ENCODE measurements at regions not wholly inside any gene's neighbourhood (a gene's known extent, or its start where the extent isn't known, plus 50 kb on each side); places are given as distances from the start of the nearest gene placed in this dataset.

DNA sequence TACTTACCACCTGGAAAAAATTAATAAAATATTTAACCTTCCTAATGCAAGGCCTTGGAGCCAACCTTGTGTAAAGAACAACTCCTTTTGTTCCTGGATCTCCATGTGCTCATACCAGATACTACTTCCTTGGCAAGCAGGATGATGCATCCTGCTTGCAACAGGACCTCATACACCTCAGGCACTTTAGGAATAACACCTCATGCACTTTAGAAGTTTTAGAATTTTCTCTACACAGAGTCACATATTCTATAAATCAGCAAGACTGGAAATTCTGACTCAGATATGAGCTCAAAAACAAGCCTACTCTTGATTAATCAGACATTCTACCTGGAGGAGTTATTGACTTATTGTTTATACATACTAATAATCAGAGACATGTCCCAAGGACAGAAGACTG, 209.6 kb upstream of the CDH10 start:
- Mint-ChIP-seq H3K27me3 (ENCODE audit: unreplicated experiment) (no peaks in the 10 kb centered on the region), H3K36me3 (ENCODE audit: unreplicated experiment) (no peaks in the 10 kb centered on the region), H3K4me3 (ENCODE audit: unreplicated experiment) (no peak overlapping the region), H3K27ac (ENCODE audit: unreplicated experiment) (no peak overlapping the region), H3K4me1 (ENCODE audit: unreplicated experiment) (no peaks in the 10 kb centered on the region), H3K9me3 (ENCODE audit: unreplicated experiment) (peaks cover 7% of the 10 kb centered on the region)
- TF ChIP-seq CTCF (IDR thresholded peaks at IDR 0.05): no peak
- DNase-seq (ENCODE audit: extremely low spot score, unreplicated experiment): no peak

DNA sequence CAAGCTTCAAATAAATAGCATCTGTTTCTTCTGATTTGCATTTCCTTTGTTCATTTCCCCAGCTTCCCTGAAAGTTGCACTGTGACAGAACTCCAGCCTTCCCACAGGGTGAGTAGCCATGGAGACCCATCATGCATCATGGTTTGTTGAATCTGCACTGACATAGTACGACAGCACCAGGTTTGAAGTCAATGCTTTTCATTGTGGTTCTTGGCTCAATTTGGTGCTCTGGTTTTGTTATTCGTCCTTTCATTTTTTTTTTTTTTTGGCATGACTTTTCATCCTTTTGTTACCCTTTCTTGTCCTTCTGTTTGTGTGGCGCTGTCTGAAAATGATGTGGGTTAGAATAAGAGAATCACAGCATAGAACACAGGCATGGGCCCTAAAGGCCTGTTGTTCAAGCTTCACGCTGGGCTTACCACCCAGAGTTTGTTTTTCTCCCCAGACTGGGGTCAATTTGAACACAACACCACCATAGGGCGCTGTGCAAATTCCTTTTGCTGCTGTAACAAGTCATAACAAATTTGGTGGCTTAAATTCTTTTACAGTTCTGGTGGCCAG, 206.2 kb upstream of the CDH10 start:
- Mint-ChIP-seq H3K9me3 (ENCODE audit: unreplicated experiment) (peaks cover 22% of the 10 kb centered on the region), H3K4me3 (ENCODE audit: unreplicated experiment) (no peak overlapping the region), H3K4me1 (ENCODE audit: unreplicated experiment) (no peaks in the 10 kb centered on the region), H3K27ac (ENCODE audit: unreplicated experiment) (no peak overlapping the region), H3K27me3 (ENCODE audit: unreplicated experiment) (no peaks in the 10 kb centered on the region), H3K36me3 (ENCODE audit: unreplicated experiment) (no peaks in the 10 kb centered on the region)
- no peak for DNase-seq (ENCODE audit: extremely low spot score, unreplicated experiment)
- TF ChIP-seq CTCF (IDR thresholded peaks at IDR 0.05): no peak

- Mint-ChIP-seq H3K9me3 (ENCODE audit: unreplicated experiment) (peaks cover 18% of the 10 kb centered on the region), H3K27ac (ENCODE audit: unreplicated experiment) (no peak overlapping the region), H3K36me3 (ENCODE audit: unreplicated experiment) (no peaks in the 10 kb centered on the region), H3K27me3 (ENCODE audit: unreplicated experiment) (no peaks in the 10 kb centered on the region), H3K4me3 (ENCODE audit: unreplicated experiment) (no peak overlapping the region), H3K4me1 (ENCODE audit: unreplicated experiment) (no peaks in the 10 kb centered on the region)
- no peak for DNase-seq (ENCODE audit: extremely low spot score, unreplicated experiment)
- TF ChIP-seq CTCF (IDR thresholded peaks at IDR 0.05): no peak
These were observed 204.4 kb upstream of the CDH10 start for GRCh38 chr5:24849210-24849609.

- Mint-ChIP-seq H3K9me3 (ENCODE audit: unreplicated experiment) (peaks cover 24% of the 10 kb centered on the region), H3K4me1 (ENCODE audit: unreplicated experiment) (no peaks in the 10 kb centered on the region), H3K36me3 (ENCODE audit: unreplicated experiment) (no peaks in the 10 kb centered on the region), H3K27me3 (ENCODE audit: unreplicated experiment) (no peaks in the 10 kb centered on the region), H3K27ac (ENCODE audit: unreplicated experiment) (no peak overlapping the region), H3K4me3 (ENCODE audit: unreplicated experiment) (no peak overlapping the region)
- TF ChIP-seq CTCF (IDR thresholded peaks at IDR 0.05): no peak
- no peak for DNase-seq (ENCODE audit: extremely low spot score, unreplicated experiment)
These were observed 187.2 kb upstream of the CDH10 start for GRCh38 chr5:24831989-24832388.

DNA sequence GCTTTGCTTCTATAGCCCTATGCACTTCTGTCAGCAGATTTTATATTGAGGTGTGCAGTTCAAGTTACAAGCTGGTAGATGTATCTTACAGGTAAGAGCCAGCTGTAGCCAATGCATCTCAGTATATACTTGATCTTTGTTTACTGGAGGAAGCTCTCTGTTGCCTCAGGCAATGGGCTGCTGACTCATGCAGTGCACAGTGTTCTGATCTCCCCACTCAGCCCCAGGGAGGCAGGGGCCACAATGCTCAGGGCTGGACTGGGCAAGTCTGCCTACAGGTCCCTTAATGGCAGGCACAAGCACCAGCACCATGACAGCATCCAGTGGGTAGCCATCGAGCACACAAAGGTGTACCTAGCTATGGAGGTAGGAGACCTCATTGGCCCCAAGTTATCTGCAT, 178.8 kb upstream of the CDH10 start:
- H3K36me3 Mint-ChIP-seq (ENCODE audit: unreplicated experiment): no peaks in the 10 kb centered on the region
- TF ChIP-seq CTCF (IDR thresholded peaks at IDR 0.05): no peak
- no peaks in the 10 kb centered on the region for H3K27me3 Mint-ChIP-seq (ENCODE audit: unreplicated experiment)
- H3K4me3 Mint-ChIP-seq (ENCODE audit: unreplicated experiment): no peak overlapping the region
- peaks cover 40% of the 10 kb centered on the region for H3K9me3 Mint-ChIP-seq (ENCODE audit: unreplicated experiment)
- H3K27ac Mint-ChIP-seq (ENCODE audit: unreplicated experiment): no peak overlapping the region
- H3K4me1 Mint-ChIP-seq (ENCODE audit: unreplicated experiment): no peaks in the 10 kb centered on the region
- DNase-seq (ENCODE audit: extremely low spot score, unreplicated experiment): no peak

All from osteocyte (in vitro differentiated cells).